Neural progenitor cell (in vitro differentiated cells): ENCODE measurements at regions not wholly inside any gene's neighbourhood (a gene's known extent, or its start where the extent isn't known, plus 50 kb on each side); places are given as distances from the start of the nearest gene placed in this dataset.
"Not testable (repeated sequence)": the region's sequence is repeated elsewhere in the genome, so short reads cannot be mapped to it uniquely, and the experiment has no call there.

Experiments used
- EZH2 ChIP-seq: fragments of 200-600 bp; sonication (generic); IDR thresholded peaks from 2 replicates; pipeline ENCODE4 v1.6.1; 2017; ENCODE audit warnings: antibody characterized with exemption, mild to moderate bottlenecking, moderate library complexity
- TF ChIP-seq, protein P1 (sequence below): fragments of 200-600 bp; sonication (generic); IDR thresholded peaks from 2 replicates; pipeline ENCODE4 v1.5.1; 2017; ENCODE audit warnings: antibody characterized with exemption, mild to moderate bottlenecking

- TF ChIP-seq, protein P1, sequence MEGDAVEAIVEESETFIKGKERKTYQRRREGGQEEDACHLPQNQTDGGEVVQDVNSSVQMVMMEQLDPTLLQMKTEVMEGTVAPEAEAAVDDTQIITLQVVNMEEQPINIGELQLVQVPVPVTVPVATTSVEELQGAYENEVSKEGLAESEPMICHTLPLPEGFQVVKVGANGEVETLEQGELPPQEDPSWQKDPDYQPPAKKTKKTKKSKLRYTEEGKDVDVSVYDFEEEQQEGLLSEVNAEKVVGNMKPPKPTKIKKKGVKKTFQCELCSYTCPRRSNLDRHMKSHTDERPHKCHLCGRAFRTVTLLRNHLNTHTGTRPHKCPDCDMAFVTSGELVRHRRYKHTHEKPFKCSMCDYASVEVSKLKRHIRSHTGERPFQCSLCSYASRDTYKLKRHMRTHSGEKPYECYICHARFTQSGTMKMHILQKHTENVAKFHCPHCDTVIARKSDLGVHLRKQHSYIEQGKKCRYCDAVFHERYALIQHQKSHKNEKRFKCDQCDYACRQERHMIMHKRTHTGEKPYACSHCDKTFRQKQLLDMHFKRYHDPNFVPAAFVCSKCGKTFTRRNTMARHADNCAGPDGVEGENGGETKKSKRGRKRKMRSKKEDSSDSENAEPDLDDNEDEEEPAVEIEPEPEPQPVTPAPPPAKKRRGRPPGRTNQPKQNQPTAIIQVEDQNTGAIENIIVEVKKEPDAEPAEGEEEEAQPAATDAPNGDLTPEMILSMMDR, result not testable (repeated sequence)
- TF ChIP-seq EZH2, result not testable (repeated sequence)
Measured at GRCh38 chr15:31723019-31723418, 307.3 kb upstream of the CHRNA7 start.
